DOHH2 (cell line): ENCODE measurements at regions not wholly inside any gene's neighbourhood (a gene's known extent, or its start where the extent isn't known, plus 50 kb on each side); places are given as distances from the start of the nearest gene placed in this dataset.

ENCODE experiments used
- EZH2phosphoT487 ChIP-seq: fragments of 200-600 bp; sonication (generic); IDR thresholded peaks from 2 replicates; pipeline ENCODE4 v1.6.1; 2017; ENCODE audit warnings: borderline replicate concordance, mild to moderate bottlenecking, antibody characterized with exemption, low read length, moderate library complexity, mixed read lengths
- TF ChIP-seq, protein P1 (sequence below): fragments of 200-600 bp; sonication (generic); IDR thresholded peaks from one replicate; pipeline ENCODE4 v1.5.1; 2014; ENCODE audit warnings: antibody characterized with exemption, mild to moderate bottlenecking, low read depth, low read length; ENCODE audit not compliant: poor library complexity, severe bottlenecking

DNA sequence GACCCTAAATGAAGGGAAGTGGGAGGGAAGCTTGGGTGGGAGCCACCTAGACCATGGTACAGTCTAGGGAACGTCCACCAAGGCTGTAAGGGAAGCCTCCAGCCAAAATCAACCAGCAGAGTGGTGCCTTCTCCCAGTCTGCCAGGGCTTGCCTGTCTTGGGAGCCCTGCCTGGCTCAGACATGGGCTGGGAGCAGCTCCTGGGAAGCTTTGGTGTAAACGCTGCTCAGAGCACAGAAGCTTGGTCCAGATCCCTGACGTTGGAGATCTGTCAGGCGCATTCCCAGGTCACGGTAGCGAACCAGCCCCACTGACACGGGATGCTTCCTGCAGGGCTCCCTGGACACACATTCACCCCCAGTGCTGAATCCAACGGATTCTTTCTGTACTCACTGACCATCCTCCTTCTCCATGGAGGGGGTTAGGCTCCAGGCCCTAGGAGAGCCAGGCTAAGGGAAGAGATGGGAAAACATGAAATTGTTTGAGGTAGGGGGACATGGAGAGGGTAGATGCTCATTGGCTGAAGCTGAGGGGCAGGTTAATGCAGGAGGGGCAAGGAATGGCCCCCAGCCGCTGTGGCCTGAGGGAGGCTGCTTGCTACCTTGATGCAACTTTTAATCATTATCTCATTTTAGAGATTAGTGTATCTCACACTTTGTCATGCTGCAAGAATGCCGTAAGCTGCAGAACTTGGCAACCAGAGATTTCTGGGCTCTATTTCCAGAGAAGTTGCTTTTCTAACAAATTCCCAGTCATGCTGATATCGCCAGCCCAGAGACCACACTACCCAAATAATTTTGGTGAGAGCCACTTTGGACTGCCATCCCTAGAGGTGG, 195.8 kb downstream of the UQCRFS1 start:
- TF ChIP-seq, protein P1, sequence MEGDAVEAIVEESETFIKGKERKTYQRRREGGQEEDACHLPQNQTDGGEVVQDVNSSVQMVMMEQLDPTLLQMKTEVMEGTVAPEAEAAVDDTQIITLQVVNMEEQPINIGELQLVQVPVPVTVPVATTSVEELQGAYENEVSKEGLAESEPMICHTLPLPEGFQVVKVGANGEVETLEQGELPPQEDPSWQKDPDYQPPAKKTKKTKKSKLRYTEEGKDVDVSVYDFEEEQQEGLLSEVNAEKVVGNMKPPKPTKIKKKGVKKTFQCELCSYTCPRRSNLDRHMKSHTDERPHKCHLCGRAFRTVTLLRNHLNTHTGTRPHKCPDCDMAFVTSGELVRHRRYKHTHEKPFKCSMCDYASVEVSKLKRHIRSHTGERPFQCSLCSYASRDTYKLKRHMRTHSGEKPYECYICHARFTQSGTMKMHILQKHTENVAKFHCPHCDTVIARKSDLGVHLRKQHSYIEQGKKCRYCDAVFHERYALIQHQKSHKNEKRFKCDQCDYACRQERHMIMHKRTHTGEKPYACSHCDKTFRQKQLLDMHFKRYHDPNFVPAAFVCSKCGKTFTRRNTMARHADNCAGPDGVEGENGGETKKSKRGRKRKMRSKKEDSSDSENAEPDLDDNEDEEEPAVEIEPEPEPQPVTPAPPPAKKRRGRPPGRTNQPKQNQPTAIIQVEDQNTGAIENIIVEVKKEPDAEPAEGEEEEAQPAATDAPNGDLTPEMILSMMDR, result no peak
- TF ChIP-seq EZH2phosphoT487, result no peak
